Neural cell (in vitro differentiated cells): ENCODE measurements at regions not wholly inside any gene's neighbourhood (a gene's known extent, or its start where the extent isn't known, plus 50 kb on each side); places are given as distances from the start of the nearest gene placed in this dataset.

Experiments used
- H2AFZ ChIP-seq: fragments of 200-600, 300-800 bp; sonication (generic), shearing (Covaris generic); 2 replicates; pipeline ENCODE4 v1.6.0; 2014; ENCODE audit warnings: low read depth, mild to moderate bottlenecking, antibody characterized with exemption, low read length, moderate library complexity
- H3F3A ChIP-seq: fragments of 200-600 bp; shearing (Covaris generic); 2 replicates; pipeline ENCODE4 v1.6.1; 2016; ENCODE audit warnings: mild to moderate bottlenecking, moderate library complexity, mixed read lengths, antibody characterized with exemption, low read length; ENCODE audit not compliant: insufficient read depth, poor library complexity, severe bottlenecking
- H3K27ac ChIP-seq: fragments of 200-600, 300-800 bp; sonication (generic), shearing (Covaris generic); 2 replicates; pipeline ENCODE4 v1.5.1; 2014; ENCODE audit warnings: mild to moderate bottlenecking, low read length, moderate library complexity
- H3K27me3 ChIP-seq: fragments of 300-800, 200-600 bp; sonication (generic), shearing (Covaris generic); 2 replicates; pipeline ENCODE4 v1.6.0; 2014; ENCODE audit warnings: mild to moderate bottlenecking, low read depth, low read length, moderate library complexity; ENCODE audit not compliant: insufficient read depth
- H3K36me3 ChIP-seq: fragments of 300-800, 200-600 bp; sonication (generic), shearing (Covaris generic); 2 replicates; pipeline ENCODE4 v1.5.1; 2014; ENCODE audit warnings: mild to moderate bottlenecking, antibody characterized with exemption, low read length, moderate library complexity; ENCODE audit not compliant: insufficient read depth
- H3K4me2 ChIP-seq: fragments of 300-800, 200-600 bp; sonication (generic), shearing (Covaris generic); 2 replicates; pipeline ENCODE4 v1.6.0; 2014; ENCODE audit warnings: mild to moderate bottlenecking, low read length
- H3K4me3 ChIP-seq: fragments of 300-800, 200-600 bp; sonication (generic), shearing (Covaris generic); 2 replicates; pipeline ENCODE4 v1.5.1; 2014; ENCODE audit warnings: mild to moderate bottlenecking, low read length, moderate library complexity
- H3K79me2 ChIP-seq: fragments of 200-600 bp; shearing (Covaris generic); replicated peaks from 2 replicates; pipeline ENCODE4 v1.6.0; 2014; ENCODE audit warnings: mild to moderate bottlenecking, low read length, moderate library complexity; ENCODE audit not compliant: insufficient read depth
- H3K9ac ChIP-seq: fragments of 300-800, 200-600 bp; sonication (generic), shearing (Covaris generic); 2 replicates; pipeline ENCODE4 v1.6.1; 2016; ENCODE audit warnings: mild to moderate bottlenecking, low read length, mixed read lengths
- H3K9me2 ChIP-seq: fragments of 200-600 bp; shearing (Covaris generic); 2 replicates; pipeline ENCODE4 v1.6.1; 2016; ENCODE audit warnings: mild to moderate bottlenecking, low read length, mixed read lengths; ENCODE audit not compliant: insufficient read depth
- H3K9me3 ChIP-seq: fragments of 200-600, 300-800 bp; sonication (generic), shearing (Covaris generic); 2 replicates; pipeline ENCODE4 v1.6.1; 2016; ENCODE audit warnings: mild to moderate bottlenecking, mixed run types, low read length, moderate library complexity, mixed read lengths
- H4K20me1 ChIP-seq: fragments of 200-600 bp; shearing (Covaris generic); 2 replicates; pipeline ENCODE4 v1.6.1; 2016; ENCODE audit warnings: mild to moderate bottlenecking, mixed run types; ENCODE audit not compliant: insufficient read depth
- CTCF ChIP-seq: fragments of 450-650 bp; IDR thresholded peaks from 2 replicates; pipeline ENCODE4 v1.5.1; 2014; ENCODE audit warnings: antibody characterized with exemption, mild to moderate bottlenecking, moderate library complexity; ENCODE audit not compliant: poor library complexity, severe bottlenecking
- EP300 ChIP-seq: fragments of 450-650 bp; conservative IDR thresholded peaks from 2 replicates; pipeline ENCODE4 v1.6.1; 2014; ENCODE audit warnings: antibody characterized with exemption, mild to moderate bottlenecking, moderate library complexity; ENCODE audit not compliant: poor library complexity, severe bottlenecking
- EZH2 ChIP-seq: fragments of 200-600, 300-800 bp; shearing (Covaris generic), sonication (generic); IDR thresholded peaks from 2 replicates; pipeline ENCODE4 v1.6.1; 2014; ENCODE audit warnings: antibody characterized with exemption, low read length, borderline replicate concordance, mild to moderate bottlenecking; ENCODE audit not compliant: insufficient read depth, poor library complexity, severe bottlenecking
- MXI1 ChIP-seq: fragments of 450-650 bp; conservative IDR thresholded peaks from 2 replicates; pipeline ENCODE4 v1.6.1; 2014; ENCODE audit warnings: antibody characterized with exemption, mild to moderate bottlenecking; ENCODE audit not compliant: poor library complexity, severe bottlenecking
- POLR2AphosphoS5 ChIP-seq: IDR thresholded peaks from 2 replicates; pipeline ENCODE4 v1.6.1; 2012
- RAD21 ChIP-seq: fragments of 450-650 bp; conservative IDR thresholded peaks from 2 replicates; pipeline ENCODE4 v1.6.1; 2014; ENCODE audit warnings: antibody characterized with exemption, mild to moderate bottlenecking, moderate library complexity
- REST ChIP-seq: IDR thresholded peaks from 2 replicates; pipeline ENCODE4 v1.6.1; 2012; ENCODE audit warnings: borderline replicate concordance
- SMC3 ChIP-seq: fragments of 450-650 bp; conservative IDR thresholded peaks from 2 replicates; pipeline ENCODE4 v1.6.1; 2014; ENCODE audit warnings: antibody characterized with exemption, mild to moderate bottlenecking, moderate library complexity; ENCODE audit not compliant: poor library complexity
- TAF1 ChIP-seq: IDR thresholded peaks from 2 replicates; pipeline ENCODE4 v1.6.1; 2012; ENCODE audit warnings: low read depth

- Histone ChIP-seq H3K27ac (no peak overlapping the region), H3K36me3 (no peaks in the 10 kb centered on the region), H3K79me2 (no peaks in the 10 kb centered on the region), H3K27me3 (no peaks in the 10 kb centered on the region), H2AFZ (no peak overlapping the region), H3K4me3 (no peak overlapping the region), H3F3A (no peaks in the 10 kb centered on the region), H3K9me3 (no peaks in the 10 kb centered on the region), H3K4me2 (no peak overlapping the region), H3K9ac (no peak overlapping the region), H4K20me1 (no peaks in the 10 kb centered on the region), H3K9me2 (no peaks in the 10 kb centered on the region)
- no peak for TF ChIP-seq POLR2AphosphoS5
- no peak for TF ChIP-seq CTCF
Measured at GRCh38 chr5:105782501-105782900, 1888.2 kb downstream of the EFNA5 start.

- no peaks in the 10 kb centered on the region for H3K36me3 ChIP-seq
- H3F3A ChIP-seq, result no peaks in the 10 kb centered on the region
- no peak overlapping the region for H3K27ac ChIP-seq
- TF ChIP-seq SMC3, result no peak
- TF ChIP-seq MXI1, result no peak
- no peak for TF ChIP-seq EZH2
- no peak for TF ChIP-seq REST
- TF ChIP-seq EP300, result no peak
- no peak for TF ChIP-seq TAF1
- no peak for TF ChIP-seq RAD21
- TF ChIP-seq POLR2AphosphoS5, result no peak
- H3K4me2 ChIP-seq, result no peak overlapping the region
- H3K9ac ChIP-seq, result no peak overlapping the region
- no peaks in the 10 kb centered on the region for H3K27me3 ChIP-seq
- H3K9me3 ChIP-seq, result no peaks in the 10 kb centered on the region
- no peaks in the 10 kb centered on the region for H3K79me2 ChIP-seq
- no peaks in the 10 kb centered on the region for H4K20me1 ChIP-seq
- no peaks in the 10 kb centered on the region for H3K9me2 ChIP-seq
- H3K4me3 ChIP-seq, result no peak overlapping the region
- no peak overlapping the region for H2AFZ ChIP-seq
Measured at GRCh38 chr5:105773241-105773640, 1897.5 kb downstream of the EFNA5 start.

- H3K4me3 ChIP-seq, result no peak overlapping the region
- H3K79me2 ChIP-seq, result no peaks in the 10 kb centered on the region
- H3K27ac ChIP-seq, result no peak overlapping the region
- no peaks in the 10 kb centered on the region for H3F3A ChIP-seq
- no peak overlapping the region for H3K9ac ChIP-seq
- TF ChIP-seq EP300 (no peak), RAD21 (no peak), SMC3 (no peak), CTCF (no peak), REST (no peak), POLR2AphosphoS5 (no peak)
- H2AFZ ChIP-seq, result no peak overlapping the region
- no peaks in the 10 kb centered on the region for H3K36me3 ChIP-seq
- no peaks in the 10 kb centered on the region for H3K9me3 ChIP-seq
- no peaks in the 10 kb centered on the region for H4K20me1 ChIP-seq
- H3K9me2 ChIP-seq, result no peaks in the 10 kb centered on the region
- H3K4me2 ChIP-seq, result no peak overlapping the region
- no peaks in the 10 kb centered on the region for H3K27me3 ChIP-seq
Measured at GRCh38 chr5:105767267-105767666, 1903.5 kb downstream of the EFNA5 start.
